ENCODE measurements at regions not wholly inside any gene's neighbourhood (a gene's known extent, or its start where the extent isn't known, plus 50 kb on each side); places are given as distances from the start of the nearest gene placed in this dataset.

DNA sequence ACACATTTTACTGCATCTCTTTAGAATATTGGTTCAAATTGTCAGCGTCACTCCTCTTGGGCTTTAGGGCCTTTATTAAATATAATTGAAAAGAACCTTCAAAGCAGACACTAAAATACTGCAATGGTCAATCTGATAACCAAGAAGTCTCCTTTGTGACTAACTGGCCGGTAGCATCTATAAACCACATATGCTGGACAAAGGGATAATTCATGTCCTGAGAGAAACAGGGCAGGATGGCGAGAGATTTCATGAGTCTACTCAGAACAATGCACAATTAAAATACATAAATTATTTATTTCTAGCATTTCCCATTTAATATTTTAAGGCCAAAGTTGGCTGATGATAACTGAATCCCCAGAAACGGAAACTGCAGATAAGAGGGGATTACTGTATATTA, 1083.4 kb upstream of the CDH18 start:
- ChIA-PET CTCF (no interaction called here), POLR2A (no interaction called here)
- Histone ChIP-seq H3K4me3 (ENCODE audit: low read depth, low read length) (no peak overlapping the region), H3K27me3 (ENCODE audit: control insufficient read depth, insufficient read depth, low read length) (no peaks in the 10 kb centered on the region), H3K36me3 (ENCODE audit: control insufficient read depth, insufficient read depth, low read length) (no peaks in the 10 kb centered on the region)
- DNase-seq (ENCODE audit: low read depth), result no peak
- TF ChIP-seq, protein P1, sequence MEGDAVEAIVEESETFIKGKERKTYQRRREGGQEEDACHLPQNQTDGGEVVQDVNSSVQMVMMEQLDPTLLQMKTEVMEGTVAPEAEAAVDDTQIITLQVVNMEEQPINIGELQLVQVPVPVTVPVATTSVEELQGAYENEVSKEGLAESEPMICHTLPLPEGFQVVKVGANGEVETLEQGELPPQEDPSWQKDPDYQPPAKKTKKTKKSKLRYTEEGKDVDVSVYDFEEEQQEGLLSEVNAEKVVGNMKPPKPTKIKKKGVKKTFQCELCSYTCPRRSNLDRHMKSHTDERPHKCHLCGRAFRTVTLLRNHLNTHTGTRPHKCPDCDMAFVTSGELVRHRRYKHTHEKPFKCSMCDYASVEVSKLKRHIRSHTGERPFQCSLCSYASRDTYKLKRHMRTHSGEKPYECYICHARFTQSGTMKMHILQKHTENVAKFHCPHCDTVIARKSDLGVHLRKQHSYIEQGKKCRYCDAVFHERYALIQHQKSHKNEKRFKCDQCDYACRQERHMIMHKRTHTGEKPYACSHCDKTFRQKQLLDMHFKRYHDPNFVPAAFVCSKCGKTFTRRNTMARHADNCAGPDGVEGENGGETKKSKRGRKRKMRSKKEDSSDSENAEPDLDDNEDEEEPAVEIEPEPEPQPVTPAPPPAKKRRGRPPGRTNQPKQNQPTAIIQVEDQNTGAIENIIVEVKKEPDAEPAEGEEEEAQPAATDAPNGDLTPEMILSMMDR (IDR thresholded peaks at IDR 0.05; ENCODE audit: insufficient read depth, low read depth, low read length), result no peak

DNA sequence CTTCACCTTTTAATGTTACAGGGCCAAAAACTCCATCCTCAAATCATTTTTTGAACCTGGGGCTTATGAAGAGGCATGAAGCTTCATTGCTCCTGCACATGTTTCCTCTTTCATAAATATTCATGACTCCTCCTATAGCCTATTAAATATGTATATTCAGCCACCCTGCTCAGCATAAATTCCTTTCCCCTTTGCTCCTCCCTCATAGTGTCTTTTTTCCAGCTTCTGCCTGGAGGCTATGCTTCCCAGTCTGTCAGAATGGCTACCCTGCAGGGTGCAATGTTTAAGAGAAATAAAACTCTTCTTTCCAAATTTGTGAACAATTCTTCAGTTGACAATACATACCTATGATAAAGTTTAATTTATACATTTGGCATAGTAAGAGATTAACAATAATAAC, 1082.9 kb upstream of the CDH18 start:
- H3K4me3 ChIP-seq (ENCODE audit: low read depth, low read length), result no peak overlapping the region
- TF ChIP-seq, protein P1 (IDR thresholded peaks at IDR 0.05; ENCODE audit: insufficient read depth, low read depth, low read length), result no peak
- POLR2A ChIA-PET, result no interaction called here
- CTCF ChIA-PET, result no interaction called here
- no peaks in the 10 kb centered on the region for H3K36me3 ChIP-seq (ENCODE audit: control insufficient read depth, insufficient read depth, low read length)
- H3K27me3 ChIP-seq (ENCODE audit: control insufficient read depth, insufficient read depth, low read length), result no peaks in the 10 kb centered on the region
- DNase-seq (ENCODE audit: low read depth), result no peak

DNA sequence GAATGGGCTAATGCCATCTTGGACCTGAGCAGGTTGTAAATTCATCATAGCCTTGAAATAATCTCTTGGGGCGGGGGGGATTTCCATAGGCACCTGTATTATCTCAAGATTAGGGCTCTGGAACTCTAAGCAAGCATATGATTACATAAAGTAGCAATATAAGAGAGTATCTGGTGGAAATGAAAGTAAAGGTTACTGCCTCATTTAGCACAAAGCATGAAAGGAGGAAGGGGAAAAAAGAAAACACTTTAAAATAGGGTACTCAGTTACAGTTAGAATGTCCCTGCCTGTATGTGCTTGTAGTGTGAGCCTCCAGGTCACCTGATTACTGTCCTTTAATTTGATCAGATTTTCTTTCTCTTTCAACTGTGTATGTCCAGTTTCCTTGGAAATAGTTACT, 1079.7 kb upstream of the CDH18 start:
- no peak for DNase-seq (ENCODE audit: low read depth)
- Histone ChIP-seq H3K4me3 (ENCODE audit: low read depth, low read length) (no peak overlapping the region), H3K27me3 (ENCODE audit: control insufficient read depth, insufficient read depth, low read length) (no peaks in the 10 kb centered on the region), H3K36me3 (ENCODE audit: control insufficient read depth, insufficient read depth, low read length) (no peaks in the 10 kb centered on the region)
- TF ChIP-seq, protein P1 (IDR thresholded peaks at IDR 0.05; ENCODE audit: insufficient read depth, low read depth, low read length), result no peak
- ChIA-PET POLR2A (no interaction called here), CTCF (no interaction called here)

DNA sequence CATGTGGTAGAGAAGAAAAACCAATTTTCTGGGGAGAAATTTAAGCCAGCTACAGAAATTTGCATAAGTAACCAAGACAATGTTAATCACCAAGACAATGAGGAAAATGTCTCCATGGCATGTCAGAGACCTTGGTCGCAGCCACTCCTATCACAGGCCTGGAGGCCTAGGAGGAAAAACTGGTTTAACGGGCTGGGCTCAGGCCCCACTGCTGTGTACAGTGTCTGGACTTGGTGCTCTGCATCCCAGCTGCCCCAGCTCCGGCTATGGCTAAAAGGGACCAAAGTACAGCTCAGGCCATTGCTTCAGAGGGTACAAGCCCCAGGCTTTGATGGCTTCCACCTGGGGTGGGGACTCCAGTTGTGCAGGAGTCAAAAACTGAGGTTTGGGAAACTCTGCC, 1075.1 kb upstream of the CDH18 start:
- CTCF ChIA-PET, result no interaction called here
- Histone ChIP-seq H3K4me3 (ENCODE audit: low read depth, low read length) (no peak overlapping the region), H3K27me3 (ENCODE audit: control insufficient read depth, insufficient read depth, low read length) (no peaks in the 10 kb centered on the region), H3K36me3 (ENCODE audit: control insufficient read depth, insufficient read depth, low read length) (no peaks in the 10 kb centered on the region)
- no peak for DNase-seq (ENCODE audit: low read depth)
- TF ChIP-seq, protein P1 (IDR thresholded peaks at IDR 0.05; ENCODE audit: insufficient read depth, low read depth, low read length), result no peak
- POLR2A ChIA-PET, result no interaction called here

DNA sequence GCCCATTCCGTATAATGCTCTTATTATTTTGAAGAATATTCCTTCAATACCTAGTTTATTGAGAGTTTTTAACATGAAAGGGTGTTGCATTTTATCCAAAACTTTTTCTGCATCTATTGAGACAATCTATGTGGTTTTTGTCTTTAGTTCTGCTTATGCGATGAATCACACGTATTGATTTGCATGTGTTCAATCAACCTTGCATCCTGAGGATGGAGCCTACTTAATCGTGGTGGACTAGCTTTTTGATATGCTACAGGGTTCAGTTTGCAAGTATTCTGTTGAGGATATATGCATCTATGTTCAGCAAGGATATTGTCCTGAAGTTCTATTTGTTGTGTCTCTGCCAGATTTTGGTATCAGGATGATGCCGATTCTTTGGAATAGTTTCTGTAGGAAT, 1070.3 kb upstream of the CDH18 start:
- TF ChIP-seq, protein P1 (IDR thresholded peaks at IDR 0.05; ENCODE audit: insufficient read depth, low read depth, low read length), result no peak
- CTCF ChIA-PET, result no interaction called here
- Histone ChIP-seq H3K36me3 (ENCODE audit: control insufficient read depth, insufficient read depth, low read length) (no peaks in the 10 kb centered on the region), H3K27me3 (ENCODE audit: control insufficient read depth, insufficient read depth, low read length) (no peaks in the 10 kb centered on the region), H3K4me3 (ENCODE audit: low read depth, low read length) (no peak overlapping the region)
- POLR2A ChIA-PET, result no interaction called here
- no peak for DNase-seq (ENCODE audit: low read depth)

Measured in BJ (cell line).